Occipital lobe (tissue), 1 donor: ENCODE measurements at regions not wholly inside any gene's neighbourhood (a gene's known extent, or its start where the extent isn't known, plus 50 kb on each side); places are given as distances from the start of the nearest gene placed in this dataset.
"Not testable (repeated sequence)": the region's sequence is repeated elsewhere in the genome, so short reads cannot be mapped to it uniquely, and the experiment has no call there.

Experiments used
- DNase-seq: peaks from one replicate; lab custom pipeline; 2025; lab: John Stamatoyannopoulos, UW

GRCh38 chr11:42720716-42721563, 590.9 kb upstream of the API5 start:
- no peak for DNase-seq

- DNase-seq: no peak
Observed at GRCh38 chr11:42727879-42728278, 583.9 kb upstream of the API5 start.

DNA sequence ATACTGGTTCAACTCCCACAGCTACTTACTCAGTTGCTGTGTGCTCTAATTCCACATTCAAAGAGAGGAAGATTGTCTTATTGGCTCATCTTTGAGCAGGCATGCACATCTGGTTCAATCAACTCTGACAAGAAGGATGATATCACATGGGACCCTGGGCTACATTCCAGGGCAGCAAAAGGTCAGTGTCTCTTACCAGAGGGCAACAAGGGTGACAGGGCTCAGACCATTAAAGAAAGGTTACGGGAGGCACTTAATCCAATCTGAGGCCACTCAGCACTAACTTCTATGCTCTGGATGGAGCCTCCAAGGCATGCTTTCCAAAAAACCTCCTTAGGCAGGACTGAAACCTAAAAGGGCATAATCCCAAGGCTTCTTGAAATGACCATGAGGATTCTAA, 549.4 kb upstream of the API5 start:
- no peak for DNase-seq

- DNase-seq: no peak
Observed at GRCh38 chr11:42764936-42765335, 546.9 kb upstream of the API5 start.

- DNase-seq: no peak
Observed at GRCh38 chr11:42768576-42768975, 543.2 kb upstream of the API5 start.

GRCh38 chr11:42770444-42771065, 541.2 kb upstream of the API5 start:
- peak; percentile 3 for DNase-seq

DNA sequence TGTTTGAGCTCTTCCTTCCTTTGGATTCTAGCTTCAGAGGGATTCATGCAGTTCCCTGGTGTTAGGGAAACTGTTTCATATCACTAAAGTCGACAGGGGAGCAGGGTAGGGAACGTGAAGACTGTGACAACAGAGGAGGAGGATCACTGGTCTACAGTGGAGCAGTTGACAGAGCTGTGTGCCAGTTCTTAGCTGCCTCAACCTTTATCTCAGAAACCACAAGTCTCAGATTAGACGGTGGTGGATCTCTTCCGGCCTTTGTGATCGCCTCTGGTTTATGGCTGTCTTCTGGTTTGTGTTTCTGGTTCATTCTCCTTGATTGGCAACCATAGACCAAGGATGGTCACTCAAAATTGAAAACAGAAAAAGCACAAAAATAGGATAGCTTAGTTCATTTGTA, 538.9 kb upstream of the API5 start:
- no peak for DNase-seq

DNA sequence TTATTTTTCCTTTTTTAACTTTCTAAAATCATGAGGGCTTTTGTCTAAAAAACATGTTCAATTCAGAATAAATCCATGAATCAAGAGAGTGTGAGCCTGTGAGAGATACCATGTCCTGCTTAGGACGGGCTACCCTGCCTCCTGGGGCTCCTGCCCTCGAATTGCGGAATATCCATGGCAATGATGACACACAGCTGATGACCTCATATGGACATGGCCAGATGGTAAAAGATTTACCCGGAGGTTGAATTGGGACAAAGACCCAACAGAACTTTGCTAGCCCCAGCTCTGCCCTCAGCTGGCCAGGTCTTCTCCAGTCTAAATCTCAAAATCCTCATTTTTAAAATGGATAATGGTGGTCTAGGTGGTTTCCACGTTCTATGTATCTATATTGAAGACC, 538.1 kb upstream of the API5 start:
- DNase-seq: no peak

- DNase-seq: no peak
Observed at GRCh38 chr11:42774567-42774966, 537.2 kb upstream of the API5 start.

- DNase-seq: no peak
Observed at GRCh38 chr11:42777776-42778175, 534.0 kb upstream of the API5 start.

DNA sequence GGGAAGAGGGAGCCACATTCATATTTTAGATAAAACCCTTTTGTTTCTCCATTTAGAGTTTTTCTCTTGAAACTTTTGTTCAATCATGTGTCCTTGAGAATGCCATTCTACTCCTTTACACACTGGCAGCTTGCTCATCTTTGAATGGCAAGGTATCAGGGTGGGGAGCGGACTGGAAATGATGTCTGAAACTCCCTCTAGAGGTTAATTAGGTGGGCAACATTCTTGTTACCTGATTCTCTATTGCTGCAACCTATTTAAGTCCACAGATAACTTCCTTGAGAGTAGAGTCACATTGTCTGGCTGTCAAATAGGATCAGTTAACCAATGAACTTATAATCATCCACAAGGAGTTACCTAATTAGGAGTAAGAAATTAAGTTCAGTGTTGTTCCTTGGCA, 533.6 kb upstream of the API5 start:
- DNase-seq: no peak

DNA sequence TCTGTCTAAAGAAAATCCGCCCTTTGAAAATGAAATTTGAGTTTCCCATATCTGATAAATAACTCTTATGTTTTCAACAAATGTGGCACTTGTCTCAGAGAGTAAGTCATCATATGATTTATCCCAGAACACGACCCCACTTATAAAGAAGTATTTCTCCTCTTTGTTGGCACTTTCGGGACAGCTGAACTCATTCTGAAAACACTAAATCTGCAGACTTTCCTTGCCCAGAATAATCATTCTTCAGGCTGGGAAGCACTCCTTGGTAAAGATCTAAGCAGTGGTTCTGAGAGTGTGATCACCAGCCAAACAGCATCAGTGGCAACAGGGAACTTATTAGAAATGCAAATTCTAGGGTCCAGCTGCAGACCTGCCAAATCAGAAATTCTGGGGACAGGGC, 532.2 kb upstream of the API5 start:
- DNase-seq: no peak

GRCh38 chr11:42786981-42787380, 524.8 kb upstream of the API5 start:
- no peak for DNase-seq

GRCh38 chr11:42795483-42795882, 516.3 kb upstream of the API5 start:
- DNase-seq: not testable (repeated sequence)

GRCh38 chr11:42800041-42800440, 511.8 kb upstream of the API5 start:
- DNase-seq: no peak

- no peak for DNase-seq
Observed at GRCh38 chr11:42802201-42802899, 509.4 kb upstream of the API5 start.

DNA sequence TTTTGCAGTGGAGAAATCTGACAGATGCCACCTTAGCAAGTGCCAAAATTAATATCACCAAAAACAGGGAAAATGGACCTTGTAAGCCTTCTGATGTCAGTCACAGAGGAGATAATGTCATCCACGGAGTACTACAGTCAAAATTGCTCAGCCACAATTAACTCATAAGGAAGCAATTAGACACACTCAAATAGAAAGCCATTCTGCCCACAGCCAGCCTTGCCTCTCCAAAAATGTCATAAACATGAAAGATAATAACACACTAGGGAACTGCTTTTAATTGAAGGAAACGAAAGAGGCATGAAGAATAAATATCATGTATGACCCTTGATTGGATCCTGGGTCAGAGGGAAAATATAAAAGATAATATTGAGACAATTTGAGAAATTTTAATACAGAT, 505.6 kb upstream of the API5 start:
- DNase-seq: no peak

DNA sequence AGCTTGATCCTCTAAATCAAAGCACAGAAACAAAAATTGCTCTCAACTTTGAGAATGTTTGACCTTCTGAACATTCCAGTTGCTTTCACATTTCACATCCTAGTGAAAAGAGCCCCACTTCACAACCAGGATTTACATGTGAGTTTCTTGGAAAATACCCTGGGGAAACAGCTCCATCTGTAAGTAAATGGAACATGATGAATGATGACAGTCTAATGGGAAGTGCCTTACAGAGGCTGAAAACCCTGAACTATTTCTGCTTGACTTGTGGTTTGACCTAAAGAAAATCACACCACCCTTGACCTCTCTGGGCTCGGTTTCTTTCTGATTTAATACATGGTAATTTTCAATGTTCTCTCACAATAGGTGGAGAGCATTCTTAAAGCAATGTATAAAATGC, 499.4 kb upstream of the API5 start:
- no peak for DNase-seq

DNA sequence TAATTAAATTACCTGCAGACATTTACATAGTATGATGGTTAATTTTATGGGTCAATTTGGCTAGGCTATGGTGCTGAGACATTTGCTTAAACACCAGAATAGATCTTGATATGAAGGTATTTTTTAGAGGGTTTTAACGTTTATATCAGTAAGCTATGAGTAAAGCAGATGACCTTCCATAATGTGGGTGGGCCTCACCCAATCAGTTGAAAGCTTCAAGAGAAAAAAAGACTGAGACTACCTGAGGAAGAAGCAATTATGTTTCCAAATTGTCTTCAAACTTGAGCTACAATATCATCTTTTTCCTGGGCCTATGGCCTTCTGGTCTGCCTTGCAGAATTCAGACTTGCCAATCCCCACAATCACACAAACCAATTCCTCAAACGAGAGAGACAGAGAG, 498.8 kb upstream of the API5 start:
- no peak for DNase-seq

- no peak for DNase-seq
Observed at GRCh38 chr11:42816471-42816870, 495.3 kb upstream of the API5 start.

DNA sequence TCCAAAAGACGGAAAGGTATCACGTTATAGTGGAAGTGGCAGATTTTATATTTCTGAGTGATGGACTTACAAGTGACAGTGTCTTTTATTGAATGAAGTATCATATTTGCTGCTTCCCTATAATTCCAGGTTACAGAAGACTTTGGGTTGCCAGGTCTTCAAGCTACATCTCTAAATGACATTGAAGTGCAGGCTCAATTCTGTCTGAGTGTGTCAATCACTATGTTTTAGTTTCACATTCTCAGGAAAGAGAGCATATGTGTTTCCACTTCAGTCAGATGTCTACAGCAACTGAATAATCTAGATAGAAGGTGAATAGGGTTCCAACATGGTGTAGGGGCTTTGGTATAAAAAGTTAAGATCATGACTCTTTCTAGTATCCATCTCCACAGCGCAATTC, 492.7 kb upstream of the API5 start:
- DNase-seq: no peak

GRCh38 chr11:42822188-42822587, 489.6 kb upstream of the API5 start:
- DNase-seq: not testable (repeated sequence)

DNA sequence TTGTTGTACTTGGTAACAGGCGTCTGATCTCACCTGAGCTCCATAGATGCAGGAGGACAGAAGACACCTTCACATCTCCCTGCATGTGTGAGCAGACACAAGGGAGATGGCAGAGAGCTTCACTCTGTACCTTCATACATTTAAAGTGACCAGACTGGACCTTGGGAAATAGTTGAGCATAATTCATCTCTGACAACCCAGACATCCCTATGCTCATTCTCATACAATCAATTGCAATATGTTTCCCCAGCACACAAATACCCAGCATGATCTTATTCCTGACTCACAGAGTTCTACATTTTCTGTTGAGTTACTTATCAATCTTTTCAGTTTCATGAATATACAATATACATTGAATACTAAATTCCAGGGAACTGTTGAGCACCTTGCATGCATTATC, 488.2 kb upstream of the API5 start:
- no peak for DNase-seq
